GM23338 (cell line): ENCODE measurements at regions not wholly inside any gene's neighbourhood (a gene's known extent, or its start where the extent isn't known, plus 50 kb on each side); places are given as distances from the start of the nearest gene placed in this dataset.

ENCODE experiments used
- EZH2 ChIP-seq: fragments of 200-600 bp; sonication (generic); IDR thresholded peaks from one replicate; pipeline ENCODE4 v1.8.0; 2017; ENCODE audit warnings: antibody characterized with exemption, mild to moderate bottlenecking, low read depth; ENCODE audit not compliant: unreplicated experiment
- JUNB ChIP-seq: IDR thresholded peaks from one replicate; pipeline ENCODE4 v1.6.1; 2016; ENCODE audit warnings: antibody characterized with exemption; ENCODE audit not compliant: unreplicated experiment
- NANOG ChIP-seq: IDR thresholded peaks from 2 replicates; pipeline ENCODE4 v1.6.1; 2016; ENCODE audit warnings: antibody characterized with exemption, borderline replicate concordance
- POLR2AphosphoS5 ChIP-seq: IDR thresholded peaks from 2 replicates; pipeline ENCODE4 v1.6.1; 2016; ENCODE audit warnings: antibody characterized with exemption, low read depth
- REST ChIP-seq: IDR thresholded peaks from one replicate; pipeline ENCODE4 v1.6.1; 2018; ENCODE audit warnings: antibody characterized with exemption; ENCODE audit not compliant: unreplicated experiment
- TF ChIP-seq, protein P1 (sequence below), 2 experiments: fragments of 200-600 bp in 1 of 2; sonication (generic) in 1 of 2; conservative IDR thresholded peaks; 2 replicates each; pipeline versions ENCODE4 v1.5.1 to v1.6.1; 2016 to 2017; ENCODE audit warnings: antibody characterized with exemption in 2 of 2, low read depth in 2 of 2, mild to moderate bottlenecking in 2 of 2, moderate library complexity in 1 of 2
- TF ChIP-seq, protein P2 (sequence below): IDR thresholded peaks from 2 replicates; pipeline ENCODE4 v1.6.1; 2016; ENCODE audit warnings: antibody characterized with exemption

- TF ChIP-seq, protein P1, sequence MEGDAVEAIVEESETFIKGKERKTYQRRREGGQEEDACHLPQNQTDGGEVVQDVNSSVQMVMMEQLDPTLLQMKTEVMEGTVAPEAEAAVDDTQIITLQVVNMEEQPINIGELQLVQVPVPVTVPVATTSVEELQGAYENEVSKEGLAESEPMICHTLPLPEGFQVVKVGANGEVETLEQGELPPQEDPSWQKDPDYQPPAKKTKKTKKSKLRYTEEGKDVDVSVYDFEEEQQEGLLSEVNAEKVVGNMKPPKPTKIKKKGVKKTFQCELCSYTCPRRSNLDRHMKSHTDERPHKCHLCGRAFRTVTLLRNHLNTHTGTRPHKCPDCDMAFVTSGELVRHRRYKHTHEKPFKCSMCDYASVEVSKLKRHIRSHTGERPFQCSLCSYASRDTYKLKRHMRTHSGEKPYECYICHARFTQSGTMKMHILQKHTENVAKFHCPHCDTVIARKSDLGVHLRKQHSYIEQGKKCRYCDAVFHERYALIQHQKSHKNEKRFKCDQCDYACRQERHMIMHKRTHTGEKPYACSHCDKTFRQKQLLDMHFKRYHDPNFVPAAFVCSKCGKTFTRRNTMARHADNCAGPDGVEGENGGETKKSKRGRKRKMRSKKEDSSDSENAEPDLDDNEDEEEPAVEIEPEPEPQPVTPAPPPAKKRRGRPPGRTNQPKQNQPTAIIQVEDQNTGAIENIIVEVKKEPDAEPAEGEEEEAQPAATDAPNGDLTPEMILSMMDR (conservative IDR thresholded peaks at IDR 0.05; ENCODE audit: low read depth in 2 of 2) = no peak
- TF ChIP-seq JUNB (no peak), NANOG (no peak), EZH2 (no peak), POLR2AphosphoS5 (no peak), REST (no peak)
- TF ChIP-seq, protein P2, sequence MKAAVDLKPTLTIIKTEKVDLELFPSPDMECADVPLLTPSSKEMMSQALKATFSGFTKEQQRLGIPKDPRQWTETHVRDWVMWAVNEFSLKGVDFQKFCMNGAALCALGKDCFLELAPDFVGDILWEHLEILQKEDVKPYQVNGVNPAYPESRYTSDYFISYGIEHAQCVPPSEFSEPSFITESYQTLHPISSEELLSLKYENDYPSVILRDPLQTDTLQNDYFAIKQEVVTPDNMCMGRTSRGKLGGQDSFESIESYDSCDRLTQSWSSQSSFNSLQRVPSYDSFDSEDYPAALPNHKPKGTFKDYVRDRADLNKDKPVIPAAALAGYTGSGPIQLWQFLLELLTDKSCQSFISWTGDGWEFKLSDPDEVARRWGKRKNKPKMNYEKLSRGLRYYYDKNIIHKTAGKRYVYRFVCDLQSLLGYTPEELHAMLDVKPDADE = no peak
Measured at GRCh38 chr2:129004940-129005490, 686.3 kb upstream of the HS6ST1 start.
